PC-9 (cell line): ENCODE measurements at regions not wholly inside any gene's neighbourhood (a gene's known extent, or its start where the extent isn't known, plus 50 kb on each side); places are given as distances from the start of the nearest gene placed in this dataset.

Experiments
- BruUV-seq: library from RNA; stranded (reverse); fragments of 400-500 nt; replicated peaks from 2 replicates; lab custom pipeline; 2021; lab: Mats Ljungman, UMichigan
- CTCF ChIA-PET: fragments of 300-600 bp; sonication (Branson Sonifier 250); formaldehyde crosslinking; loops from one replicate; lab custom pipeline; 2022; ENCODE audit warnings: antibody characterized with exemption; lab: Charles Lee
- POLR2A ChIA-PET: fragments of 300-600 bp; sonication (Branson Sonifier 250); formaldehyde crosslinking; loops from one replicate; lab custom pipeline; 2022; ENCODE audit warnings: antibody characterized with exemption; ENCODE audit not compliant: unreplicated experiment; lab: Charles Lee
- DNase-seq, 2 experiments: peaks; one replicate each; pipeline versions ENCODE4 v3.0.0 to v3.0.0-alpha.2; 2015 to 2022; ENCODE audit warnings: mixed read lengths in 1 of 2
- H2AFZ ChIP-seq: fragments of 200-600 bp; sonication (generic); 2 replicates; pipeline ENCODE4 v1.8.1; 2017; ENCODE audit warnings: antibody characterized with exemption
- H3F3A ChIP-seq: fragments of 200-600 bp; sonication (generic); 2 replicates; pipeline ENCODE4 v1.8.1; 2017; ENCODE audit warnings: antibody characterized with exemption, mild to moderate bottlenecking, low read depth; ENCODE audit not compliant: insufficient read depth
- H3K27ac ChIP-seq: fragments of 200-600 bp; sonication (generic); 2 replicates; pipeline ENCODE4 v1.6.1; 2016; ENCODE audit warnings: mixed run types
- H3K27me3 ChIP-seq: fragments of 200-600 bp; sonication (generic); 2 replicates; pipeline ENCODE4 v1.6.1; 2016; ENCODE audit warnings: low read depth, mixed run types; ENCODE audit not compliant: insufficient read depth
- H3K36me3 ChIP-seq: fragments of 200-600 bp; sonication (generic); 2 replicates; pipeline ENCODE4 v1.6.1; 2016; ENCODE audit warnings: low read depth, mixed run types
- H3K4me1 ChIP-seq: fragments of 200-600 bp; sonication (generic); replicated peaks from 2 replicates; pipeline ENCODE4 v1.6.1; 2016; ENCODE audit warnings: mixed run types; ENCODE audit not compliant: insufficient read depth
- H3K4me2 ChIP-seq: fragments of 200-600 bp; sonication (generic); 2 replicates; pipeline ENCODE4 v1.6.1; 2017; ENCODE audit warnings: mixed run types
- H3K4me3 ChIP-seq: fragments of 200-600 bp; sonication (generic); 2 replicates; pipeline ENCODE4 v1.6.1; 2016; ENCODE audit warnings: mixed run types
- H3K79me2 ChIP-seq: fragments of 200-600 bp; sonication (generic); 2 replicates; pipeline ENCODE4 v1.6.1; 2017; ENCODE audit warnings: low read depth, mixed run types
- H3K9me2 ChIP-seq: fragments of 200-600 bp; sonication (generic); 2 replicates; pipeline ENCODE4 v1.8.1; 2017; ENCODE audit warnings: mild to moderate bottlenecking; ENCODE audit not compliant: insufficient read depth
- H3K9me3 ChIP-seq: fragments of 200-600 bp; sonication (generic); 2 replicates; pipeline ENCODE4 v1.8.1; 2016; ENCODE audit warnings: low read depth; ENCODE audit not compliant: insufficient read depth
- H4K20me1 ChIP-seq: fragments of 200-600 bp; sonication (generic); 2 replicates; pipeline ENCODE4 v1.8.1; 2017; ENCODE audit not compliant: insufficient read depth
- EZH2 ChIP-seq: fragments of 200-600 bp; sonication (generic); IDR thresholded peaks from 2 replicates; pipeline ENCODE4 v1.8.0; 2017; ENCODE audit warnings: antibody characterized with exemption, low read depth
- intact Hi-C: fragments of 100-400 bp; cut with micrococcal nuclease; formaldehyde crosslinking; loops from one replicate; pipeline ENCODE4 v1.10.0; 2022; ENCODE audit not compliant: unreplicated experiment
- TF ChIP-seq, protein P1 (sequence below): fragments of 200-600 bp; sonication (generic); conservative IDR thresholded peaks from 2 replicates; pipeline ENCODE4 v1.6.1; 2017; ENCODE audit warnings: mixed run types, antibody characterized with exemption, mild to moderate bottlenecking, moderate library complexity

DNA sequence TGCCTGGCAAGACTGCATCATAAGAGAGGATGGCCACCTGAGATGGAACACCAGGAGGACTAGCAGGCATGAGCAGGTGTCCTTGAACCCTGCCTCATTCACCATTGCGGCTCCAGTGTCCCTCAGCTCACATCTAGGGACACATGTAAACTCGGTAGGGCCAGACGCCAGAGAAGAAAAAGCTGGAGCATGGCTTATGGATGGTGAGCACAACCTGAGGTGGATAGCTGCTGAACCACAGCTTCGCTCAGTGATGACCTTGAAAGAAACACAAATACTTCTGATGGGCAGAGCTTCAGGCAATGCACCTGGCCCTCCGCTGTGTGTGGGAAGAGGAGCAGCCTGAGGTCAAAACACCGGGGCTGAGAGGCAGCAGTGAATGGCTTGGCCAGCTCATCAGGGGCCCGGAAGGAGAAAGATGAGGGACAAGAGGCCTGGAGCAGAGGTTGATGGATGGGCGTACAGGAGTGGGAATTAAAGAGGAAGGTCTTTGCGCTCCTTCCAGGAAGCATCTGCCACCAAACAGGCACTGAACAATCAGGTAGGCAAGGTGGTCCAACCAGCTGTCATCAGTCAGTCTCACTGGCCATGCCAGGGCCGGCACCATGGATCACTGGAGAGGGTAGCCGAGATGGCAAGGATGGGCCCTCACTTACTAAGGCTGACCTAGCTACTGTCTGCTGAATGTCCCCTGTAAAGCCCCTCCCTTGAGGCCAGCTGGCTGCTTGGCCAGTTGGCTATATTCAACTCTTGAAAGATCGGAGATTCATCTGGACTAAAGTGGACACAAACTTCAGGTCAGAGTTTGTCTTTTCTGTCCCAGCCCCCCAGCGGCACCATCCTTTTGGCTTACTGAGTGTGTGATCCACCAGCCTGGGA, 89.7 kb downstream of the MYEOV start:
- Histone ChIP-seq H3K79me2 (no peaks in the 10 kb centered on the region), H3K9me3 (peaks cover 19% of the 10 kb centered on the region), H3K27me3 (no peaks in the 10 kb centered on the region), H3K9me2 (no peaks in the 10 kb centered on the region), H3F3A (peaks cover 64% of the 10 kb centered on the region), H3K36me3 (no peaks in the 10 kb centered on the region), H4K20me1 (no peaks in the 10 kb centered on the region), H2AFZ (no peak overlapping the region), H3K4me1 (peaks cover 30% of the 10 kb centered on the region), H3K4me3 (no peak overlapping the region), H3K27ac (no peak overlapping the region), H3K4me2 (peak overlapping the region; percentile 70)
- TF ChIP-seq EZH2: no peak
- TF ChIP-seq, protein P1, sequence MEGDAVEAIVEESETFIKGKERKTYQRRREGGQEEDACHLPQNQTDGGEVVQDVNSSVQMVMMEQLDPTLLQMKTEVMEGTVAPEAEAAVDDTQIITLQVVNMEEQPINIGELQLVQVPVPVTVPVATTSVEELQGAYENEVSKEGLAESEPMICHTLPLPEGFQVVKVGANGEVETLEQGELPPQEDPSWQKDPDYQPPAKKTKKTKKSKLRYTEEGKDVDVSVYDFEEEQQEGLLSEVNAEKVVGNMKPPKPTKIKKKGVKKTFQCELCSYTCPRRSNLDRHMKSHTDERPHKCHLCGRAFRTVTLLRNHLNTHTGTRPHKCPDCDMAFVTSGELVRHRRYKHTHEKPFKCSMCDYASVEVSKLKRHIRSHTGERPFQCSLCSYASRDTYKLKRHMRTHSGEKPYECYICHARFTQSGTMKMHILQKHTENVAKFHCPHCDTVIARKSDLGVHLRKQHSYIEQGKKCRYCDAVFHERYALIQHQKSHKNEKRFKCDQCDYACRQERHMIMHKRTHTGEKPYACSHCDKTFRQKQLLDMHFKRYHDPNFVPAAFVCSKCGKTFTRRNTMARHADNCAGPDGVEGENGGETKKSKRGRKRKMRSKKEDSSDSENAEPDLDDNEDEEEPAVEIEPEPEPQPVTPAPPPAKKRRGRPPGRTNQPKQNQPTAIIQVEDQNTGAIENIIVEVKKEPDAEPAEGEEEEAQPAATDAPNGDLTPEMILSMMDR: no peak
- ChIA-PET CTCF (no interaction called here), POLR2A (interaction anchor here (0.6 kb wide), 1 partner anchor 48 kb away, joined by 3 read pairs; no protein-coding TSS in a partner anchor)
- no peak for DNase-seq
- BruUV-seq: no TSS peak
- intact Hi-C loops: loop anchor here (5.0 kb wide), 2 partner anchors 261 to 281 kb away; no protein-coding TSS in a partner anchor

DNA sequence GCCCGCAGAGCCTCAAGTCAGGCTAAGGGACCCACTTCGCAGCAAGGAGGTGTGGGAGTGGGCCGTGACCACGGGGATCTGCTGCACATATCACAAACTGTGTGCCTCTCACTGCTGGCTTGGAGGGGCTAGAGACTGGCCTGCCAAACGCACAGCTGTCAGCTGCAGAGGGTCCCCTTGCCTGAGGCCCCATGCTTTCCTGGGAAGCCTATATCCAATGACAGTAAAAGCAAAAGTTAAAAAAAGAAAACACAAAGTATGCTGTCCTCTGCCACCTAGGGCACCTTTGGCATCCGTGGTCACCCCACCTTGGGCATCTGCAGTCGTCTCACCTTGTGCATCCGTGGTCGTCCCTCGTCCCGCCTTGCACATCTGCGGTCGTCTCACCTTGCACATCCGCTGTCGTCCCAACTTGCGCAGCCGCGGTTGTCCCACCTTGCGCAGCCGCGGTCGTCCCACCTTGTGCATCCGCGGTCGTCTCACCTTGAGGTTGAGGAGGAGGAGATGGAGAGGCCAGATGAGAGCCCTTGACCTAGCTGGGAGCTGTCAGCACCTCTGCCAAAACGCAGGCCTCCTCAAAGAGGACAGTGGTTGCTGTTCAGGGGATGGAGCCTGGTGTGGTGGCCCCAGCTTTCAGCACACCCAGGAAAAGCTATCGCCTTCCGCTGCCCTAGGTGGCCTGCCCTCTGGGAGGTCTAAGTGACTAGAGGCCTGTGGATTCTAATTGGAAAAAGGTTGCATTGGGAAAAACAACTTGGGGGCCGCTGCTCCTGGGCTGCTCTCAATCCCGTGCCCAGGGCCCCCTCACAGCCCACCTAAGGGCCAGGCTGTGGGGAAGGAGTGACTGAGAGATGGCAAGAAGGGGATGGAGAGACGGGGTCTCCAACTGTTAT, 90.5 kb downstream of the MYEOV start:
- Histone ChIP-seq H3K79me2 (no peaks in the 10 kb centered on the region), H3F3A (peaks cover 56% of the 10 kb centered on the region), H3K4me3 (no peak overlapping the region), H3K9me3 (peaks cover 20% of the 10 kb centered on the region), H3K27ac (no peak overlapping the region), H2AFZ (no peak overlapping the region), H3K27me3 (no peaks in the 10 kb centered on the region), H4K20me1 (no peaks in the 10 kb centered on the region), H3K9me2 (no peaks in the 10 kb centered on the region), H3K4me1 (peaks cover 30% of the 10 kb centered on the region), H3K4me2 (no peak overlapping the region), H3K36me3 (no peaks in the 10 kb centered on the region)
- no peak for TF ChIP-seq EZH2
- TF ChIP-seq, protein P1: no peak
- ChIA-PET CTCF (no interaction called here), POLR2A (no interaction called here)
- no peak for DNase-seq
- BruUV-seq: no TSS peak
- intact Hi-C loops: loop anchor here (5.0 kb wide), 2 partner anchors 262 to 282 kb away; no protein-coding TSS in a partner anchor

DNA sequence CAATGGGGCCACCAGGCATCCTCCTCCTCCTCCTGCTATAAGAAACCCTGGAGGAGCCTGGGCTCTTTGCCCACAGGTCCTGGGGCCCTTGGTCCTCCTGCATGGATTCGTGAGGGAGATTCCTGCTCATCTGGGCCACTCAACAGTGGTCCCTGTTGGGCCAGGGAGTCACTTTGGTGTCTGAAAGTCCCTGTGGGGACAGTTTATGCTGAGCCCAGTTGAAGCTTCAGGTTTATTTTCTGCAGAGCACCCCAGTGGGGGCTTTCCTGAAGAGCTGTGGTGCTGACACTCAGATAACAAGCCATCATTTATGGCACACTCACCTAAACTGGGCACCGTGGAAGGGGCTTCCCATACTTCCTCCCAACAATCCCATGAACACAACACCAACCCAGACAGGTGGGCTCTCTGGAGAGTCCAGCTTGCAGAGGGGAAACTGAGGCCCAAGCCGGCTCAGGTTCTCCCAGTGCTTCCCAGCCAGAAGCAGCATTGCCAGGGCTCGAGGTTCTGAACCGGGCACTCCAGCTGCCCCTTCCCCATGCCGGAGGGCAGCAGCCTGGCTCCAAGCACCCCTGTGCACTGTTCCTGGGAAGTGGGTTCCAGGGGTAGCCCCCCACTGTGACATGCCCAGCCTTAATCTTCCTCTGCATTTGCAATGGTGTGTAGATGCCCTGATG, 91.3 kb downstream of the MYEOV start:
- Histone ChIP-seq H3K36me3 (no peaks in the 10 kb centered on the region), H3K9me2 (no peaks in the 10 kb centered on the region), H3K27me3 (no peaks in the 10 kb centered on the region), H4K20me1 (no peaks in the 10 kb centered on the region), H3K4me2 (no peak overlapping the region), H3K9me3 (peaks cover 20% of the 10 kb centered on the region), H3K79me2 (no peaks in the 10 kb centered on the region), H2AFZ (no peak overlapping the region), H3K4me3 (no peak overlapping the region), H3K27ac (no peak overlapping the region), H3F3A (peaks cover 48% of the 10 kb centered on the region), H3K4me1 (peaks cover 26% of the 10 kb centered on the region)
- BruUV-seq: no TSS peak
- TF ChIP-seq, protein P1: no peak
- TF ChIP-seq EZH2: no peak
- POLR2A ChIA-PET: no interaction called here
- no peak for DNase-seq
- intact Hi-C loops: no loop called here
- CTCF ChIA-PET: no interaction called here
